KMS-11 (cell line): ENCODE measurements at regions not wholly inside any gene's neighbourhood (a gene's known extent, or its start where the extent isn't known, plus 50 kb on each side); places are given as distances from the start of the nearest gene placed in this dataset.

Source experiments
- H2AFZ ChIP-seq: fragments of 200-600 bp; sonication (generic); 2 replicates; pipeline ENCODE4 v1.6.1; 2016; ENCODE audit warnings: antibody characterized with exemption, mixed run types, low read depth
- H3K27ac ChIP-seq: fragments of 200-600 bp; sonication (generic); 2 replicates; pipeline ENCODE4 v1.6.1; 2016; ENCODE audit warnings: mild to moderate bottlenecking, mixed run types
- H3K27me3 ChIP-seq: fragments of 200-600 bp; sonication (generic); 2 replicates; pipeline ENCODE4 v1.6.1; 2017; ENCODE audit warnings: mild to moderate bottlenecking, low read depth, mixed run types, moderate library complexity; ENCODE audit not compliant: insufficient read depth
- H3K36me3 ChIP-seq: fragments of 200-600 bp; sonication (generic); 2 replicates; pipeline ENCODE4 v1.6.1; 2017; ENCODE audit warnings: mild to moderate bottlenecking, mixed run types; ENCODE audit not compliant: insufficient read depth
- H3K4me1 ChIP-seq: fragments of 200-600 bp; sonication (generic); 2 replicates; pipeline ENCODE4 v1.6.1; 2016; ENCODE audit warnings: mild to moderate bottlenecking, low read depth, mixed run types; ENCODE audit not compliant: poor library complexity, severe bottlenecking
- H3K4me2 ChIP-seq: fragments of 200-600 bp; sonication (generic); 2 replicates; pipeline ENCODE4 v1.7.0; 2016; ENCODE audit warnings: mild to moderate bottlenecking, mixed run types
- H3K4me3 ChIP-seq: fragments of 200-600 bp; sonication (generic); IDR thresholded peaks from 2 replicates; pipeline ENCODE4 v1.6.1; 2017; ENCODE audit warnings: low read depth, low read length, mixed read lengths; ENCODE audit not compliant: insufficient read depth
- H3K79me2 ChIP-seq: fragments of 200-600 bp; sonication (generic); 2 replicates; pipeline ENCODE4 v1.6.1; 2016; ENCODE audit warnings: low read depth, mixed run types; ENCODE audit not compliant: insufficient read depth
- H3K9ac ChIP-seq: fragments of 200-600 bp; sonication (generic); 2 replicates; pipeline ENCODE4 v1.6.1; 2016; ENCODE audit warnings: mild to moderate bottlenecking, mixed run types
- H4K20me1 ChIP-seq: fragments of 200-600 bp; sonication (generic); 2 replicates; pipeline ENCODE4 v1.6.1; 2016; ENCODE audit warnings: mild to moderate bottlenecking, mixed run types; ENCODE audit not compliant: insufficient read depth
- CTCF ChIP-seq: fragments of 200-600 bp; sonication (generic); conservative IDR thresholded peaks from 2 replicates; pipeline ENCODE4 v1.6.1; 2017; ENCODE audit warnings: low read depth, mild to moderate bottlenecking, antibody characterized with exemption, low read length, moderate library complexity, mixed read lengths

- no peak for TF ChIP-seq CTCF
- H3K27me3 ChIP-seq: peaks cover 29% of the 10 kb centered on the region
These were observed 317.3 kb downstream of the FOXL1 start for GRCh38 chr16:86895606-86896005.

GRCh38 chr16:86896976-86897375, 318.6 kb downstream of the FOXL1 start:
- no peaks in the 10 kb centered on the region for H3K79me2 ChIP-seq
- no peaks in the 10 kb centered on the region for H4K20me1 ChIP-seq
- H3K4me2 ChIP-seq: no peak overlapping the region
- H3K36me3 ChIP-seq: no peaks in the 10 kb centered on the region
- TF ChIP-seq CTCF: no peak
- H2AFZ ChIP-seq: no peak overlapping the region
- H3K27ac ChIP-seq: no peak overlapping the region
- no peak overlapping the region for H3K4me3 ChIP-seq
- H3K27me3 ChIP-seq: peaks cover 24% of the 10 kb centered on the region
- no peak overlapping the region for H3K9ac ChIP-seq
- no peaks in the 10 kb centered on the region for H3K4me1 ChIP-seq

More at GRCh38 chr16:86895606-86896005, 317.3 kb downstream of the FOXL1 start:
- Histone ChIP-seq H4K20me1 (no peaks in the 10 kb centered on the region), H3K79me2 (no peaks in the 10 kb centered on the region), H2AFZ (no peak overlapping the region), H3K4me3 (no peak overlapping the region), H3K27ac (no peak overlapping the region), H3K36me3 (no peaks in the 10 kb centered on the region), H3K9ac (no peak overlapping the region), H3K4me2 (no peak overlapping the region), H3K4me1 (no peaks in the 10 kb centered on the region)

- no peak overlapping the region for H3K9ac ChIP-seq
- H3K36me3 ChIP-seq: no peaks in the 10 kb centered on the region
- H3K27ac ChIP-seq: no peak overlapping the region
- no peak overlapping the region for H3K4me3 ChIP-seq
- no peak for TF ChIP-seq CTCF
- H3K4me2 ChIP-seq: no peak overlapping the region
- no peaks in the 10 kb centered on the region for H4K20me1 ChIP-seq
- no peaks in the 10 kb centered on the region for H3K79me2 ChIP-seq
- peaks cover 23% of the 10 kb centered on the region for H3K27me3 ChIP-seq
- no peak overlapping the region for H2AFZ ChIP-seq
- H3K4me1 ChIP-seq: no peaks in the 10 kb centered on the region
These were observed 319.1 kb downstream of the FOXL1 start for GRCh38 chr16:86897486-86897885.

GRCh38 chr16:86898386-86898785, 320.0 kb downstream of the FOXL1 start:
- H3K4me1 ChIP-seq: no peaks in the 10 kb centered on the region
- no peak overlapping the region for H3K9ac ChIP-seq
- no peak overlapping the region for H3K4me2 ChIP-seq
- H4K20me1 ChIP-seq: no peaks in the 10 kb centered on the region
- H3K79me2 ChIP-seq: no peaks in the 10 kb centered on the region
- H3K36me3 ChIP-seq: no peaks in the 10 kb centered on the region
- H3K4me3 ChIP-seq: no peak overlapping the region
- no peak for TF ChIP-seq CTCF
- H2AFZ ChIP-seq: no peak overlapping the region
- no peak overlapping the region for H3K27ac ChIP-seq
- peaks cover 21% of the 10 kb centered on the region for H3K27me3 ChIP-seq

- Histone ChIP-seq H4K20me1 (no peaks in the 10 kb centered on the region), H3K27ac (no peak overlapping the region)
- no peak for TF ChIP-seq CTCF
These were observed 320.8 kb downstream of the FOXL1 start for GRCh38 chr16:86899151-86899550.

More at GRCh38 chr16:86899151-86899550, 320.8 kb downstream of the FOXL1 start:
- Histone ChIP-seq H3K79me2 (no peaks in the 10 kb centered on the region), H3K36me3 (no peaks in the 10 kb centered on the region), H3K4me3 (no peak overlapping the region), H3K4me1 (no peaks in the 10 kb centered on the region), H3K9ac (no peak overlapping the region), H3K27me3 (peaks cover 23% of the 10 kb centered on the region), H2AFZ (no peak overlapping the region), H3K4me2 (no peak overlapping the region)
